IPS-NIHi7 (cell line): ENCODE measurements at regions not wholly inside any gene's neighbourhood (a gene's known extent, or its start where the extent isn't known, plus 50 kb on each side); places are given as distances from the start of the nearest gene placed in this dataset.
"Not testable (repeated sequence)": the region's sequence is repeated elsewhere in the genome, so short reads cannot be mapped to it uniquely, and the experiment has no call there.

Experiments
- DNase-seq: peaks from one replicate; pipeline ENCODE4 v3.0.0; 2012; ENCODE audit warnings: mixed read lengths; ENCODE audit errors: extremely low spot score

DNA sequence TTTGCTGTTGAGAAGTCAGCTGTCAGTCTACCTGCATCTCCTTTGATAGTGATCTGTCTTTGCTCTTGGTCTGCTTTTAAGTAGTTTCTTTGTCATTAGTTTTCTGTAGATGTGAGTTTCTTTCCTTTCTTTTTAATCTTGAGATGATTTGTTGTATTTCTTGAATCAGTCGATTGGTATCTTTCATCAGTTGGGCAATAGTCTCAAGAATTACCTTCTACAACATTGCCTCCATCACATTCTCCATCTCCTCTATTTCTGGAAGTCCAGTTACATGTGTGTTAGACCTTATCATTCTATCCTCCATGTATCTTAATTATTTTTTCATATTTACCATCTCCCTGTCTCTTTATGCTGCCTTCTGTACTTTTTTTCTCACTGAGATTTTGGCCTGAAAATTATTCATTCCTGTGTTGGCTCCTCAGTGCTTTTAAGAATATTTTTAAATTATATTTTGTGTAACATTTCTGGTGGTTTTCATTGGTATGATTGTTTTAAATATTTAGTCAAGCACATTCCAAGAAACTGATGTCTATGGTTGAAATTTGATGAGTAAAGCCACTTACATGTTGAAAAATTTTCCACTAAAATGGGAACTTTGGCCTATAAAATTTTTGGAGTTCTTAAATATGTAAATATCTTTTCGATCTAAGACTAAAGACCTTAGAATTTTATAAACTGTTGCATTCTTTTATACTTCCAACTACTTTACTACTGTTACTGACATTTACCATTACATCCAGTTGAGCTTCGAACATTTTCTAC lies 239.5 kb upstream of the MGAT5 start:
- DNase-seq = no peak

DNA sequence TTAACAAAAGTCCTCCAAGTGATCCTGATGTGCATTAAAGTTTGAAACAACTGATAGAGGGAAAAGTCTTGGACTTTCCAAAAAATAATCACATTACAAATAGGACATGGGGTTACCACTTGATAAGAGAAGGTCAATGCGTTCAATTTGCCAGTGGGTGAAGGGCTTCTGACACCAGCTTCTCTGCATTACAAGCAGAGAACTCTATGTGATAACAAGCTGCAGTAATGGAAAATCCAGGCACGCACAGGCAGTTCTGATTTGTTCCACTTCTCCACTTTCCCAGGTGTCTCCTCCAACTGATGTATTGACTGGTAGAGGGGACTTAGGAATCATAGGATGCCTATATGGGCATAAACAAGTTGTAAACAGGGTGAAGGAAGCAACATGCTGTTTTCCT lies 234.0 kb upstream of the MGAT5 start:
- DNase-seq = no peak

DNA sequence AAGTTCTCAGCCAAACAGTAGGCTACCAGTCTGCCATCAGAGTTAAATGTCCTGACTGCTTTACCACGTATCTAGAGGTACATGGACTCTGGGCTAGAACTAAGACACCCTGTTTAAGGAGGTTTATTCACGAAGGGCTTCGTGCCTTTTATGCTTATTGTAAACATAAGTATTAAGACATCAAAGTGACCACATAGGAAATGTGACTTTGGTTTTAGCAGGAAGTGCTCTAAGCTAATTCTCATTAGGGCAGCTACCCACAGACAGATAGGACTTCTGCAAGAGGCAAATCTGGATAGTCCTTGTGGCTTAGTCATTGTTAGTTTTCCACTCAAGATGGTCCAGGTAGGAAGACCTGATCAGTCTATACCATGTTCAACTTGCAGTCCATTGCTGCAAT lies 233.3 kb upstream of the MGAT5 start:
- DNase-seq = no peak

DNA sequence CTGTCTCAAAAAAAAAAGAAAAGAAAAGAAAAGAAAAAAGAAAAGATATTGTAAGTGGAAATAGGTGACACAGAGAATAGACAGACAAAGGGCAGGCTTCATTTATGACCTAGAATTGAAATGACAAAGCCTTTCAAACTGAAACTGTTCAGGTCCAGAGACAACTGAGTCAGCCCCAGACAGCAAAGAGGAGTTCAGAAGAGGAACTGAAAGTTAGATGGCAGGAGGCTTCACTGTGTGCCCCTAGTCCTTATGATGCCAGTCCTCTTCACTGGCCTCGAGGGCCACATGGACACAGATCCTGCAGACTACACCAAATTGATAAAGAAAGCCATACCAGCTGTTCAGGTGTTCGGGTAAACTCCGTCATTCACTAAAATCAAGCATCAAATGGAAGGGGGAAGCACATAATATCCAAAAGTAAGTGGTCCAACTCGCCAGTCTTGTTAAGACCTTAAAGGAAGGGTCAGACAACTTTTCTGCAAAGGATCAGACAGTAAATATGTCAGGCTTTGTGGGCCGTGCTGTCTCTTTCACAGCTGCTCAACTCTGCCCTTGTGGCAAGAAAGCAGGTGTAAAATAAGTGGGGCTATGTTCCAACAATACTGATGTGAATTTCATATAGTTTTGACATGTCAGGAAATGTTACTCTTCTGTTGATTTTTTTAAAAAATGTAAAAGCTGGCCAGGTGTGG lies 231.9 kb upstream of the MGAT5 start:
- no peak for DNase-seq

DNA sequence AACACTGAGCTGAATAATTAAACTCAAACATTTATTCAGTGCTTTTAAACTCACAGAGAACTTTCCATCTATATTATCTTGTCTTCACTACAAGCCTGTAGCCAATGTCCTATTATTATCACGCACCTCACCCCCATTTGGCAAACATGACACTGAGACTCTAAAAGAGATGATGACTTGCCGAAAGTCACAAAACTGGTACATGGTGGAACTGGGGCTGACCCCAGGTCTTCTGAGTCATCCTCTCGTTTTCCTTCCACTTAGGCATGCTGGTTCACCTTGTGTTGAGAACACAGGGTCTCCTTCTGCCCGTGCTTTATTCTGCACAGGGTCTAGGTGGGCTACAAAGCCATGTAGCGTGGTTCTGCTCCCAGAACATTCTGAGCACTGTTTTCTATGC lies 230.0 kb upstream of the MGAT5 start:
- DNase-seq = no peak

GRCh38 chr2:134027980-134028379 lies 225.9 kb upstream of the MGAT5 start:
- DNase-seq = peak; percentile 42

- no peak for DNase-seq
These were observed 224.5 kb upstream of the MGAT5 start for GRCh38 chr2:134029418-134029817.

GRCh38 chr2:134031539-134031938 lies 222.3 kb upstream of the MGAT5 start:
- no peak for DNase-seq

DNA sequence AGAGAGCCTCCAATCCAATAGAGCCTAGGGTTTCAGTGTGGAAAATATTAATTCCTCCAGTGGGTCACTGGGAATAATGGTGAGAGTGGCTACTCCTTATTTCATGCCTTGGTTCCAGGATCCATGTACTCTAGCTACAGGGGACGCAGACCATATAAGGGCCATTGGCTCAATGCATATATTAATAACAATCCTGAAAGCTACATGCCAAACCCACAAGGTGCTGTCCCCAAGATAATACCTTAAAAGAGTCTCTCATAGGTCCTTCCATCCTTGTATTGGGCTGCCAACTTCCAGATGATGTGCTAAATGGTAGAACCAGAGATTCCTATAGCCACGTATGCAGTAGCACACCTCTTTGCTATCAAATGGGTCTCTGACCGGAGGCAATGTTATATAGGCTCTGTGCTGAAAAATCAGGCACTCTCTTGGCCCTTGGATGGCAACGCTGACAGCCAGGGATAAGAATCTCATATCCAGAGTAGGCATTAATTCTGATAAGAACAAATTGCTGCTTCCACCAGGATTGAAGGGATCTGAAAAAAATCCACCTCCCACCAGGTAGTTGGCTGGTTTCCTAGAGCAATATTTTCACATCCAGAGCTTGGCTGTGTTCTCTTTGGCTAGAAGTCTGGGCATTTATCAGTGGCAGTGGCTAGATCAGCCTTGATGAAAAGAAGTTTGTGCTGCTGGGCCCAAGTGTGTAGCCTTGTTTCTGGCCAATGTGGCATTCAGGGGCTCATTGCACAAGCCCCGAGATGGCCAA lies 218.1 kb upstream of the MGAT5 start:
- DNase-seq = no peak

DNA sequence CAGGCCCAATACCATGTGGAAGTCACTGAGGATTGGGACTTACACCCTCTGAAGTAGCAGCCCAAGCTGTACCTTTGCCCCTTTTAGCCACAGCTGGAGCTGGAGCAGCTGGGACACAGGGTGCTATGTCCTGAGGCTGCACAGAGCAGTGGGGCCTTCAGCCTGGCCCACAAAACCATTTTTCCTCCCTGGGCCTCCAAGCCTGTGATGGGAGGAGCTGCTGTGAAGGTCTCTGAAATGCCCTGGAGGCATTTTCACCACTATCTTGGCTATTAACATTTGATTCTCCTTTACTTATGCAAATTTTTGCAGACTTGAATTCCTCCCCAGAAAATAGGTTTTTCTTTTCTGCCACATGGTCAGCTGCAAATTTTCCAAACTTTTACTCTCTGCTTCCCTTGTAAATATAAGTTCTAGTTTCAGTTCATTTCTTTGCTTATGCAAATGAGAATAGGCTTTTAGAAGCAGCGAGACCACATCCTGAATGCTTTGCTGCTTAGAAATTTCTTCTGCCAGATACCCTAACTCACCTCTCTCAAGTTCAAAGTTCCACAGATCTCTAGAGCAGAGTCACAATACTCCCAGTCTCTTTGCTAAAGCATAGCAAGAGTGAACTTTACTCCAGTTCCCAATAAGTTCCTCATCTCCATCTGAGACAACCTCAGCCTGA lies 213.8 kb upstream of the MGAT5 start:
- no peak for DNase-seq

GRCh38 chr2:134040626-134041172 lies 213.2 kb upstream of the MGAT5 start:
- DNase-seq = not testable (repeated sequence)

DNA sequence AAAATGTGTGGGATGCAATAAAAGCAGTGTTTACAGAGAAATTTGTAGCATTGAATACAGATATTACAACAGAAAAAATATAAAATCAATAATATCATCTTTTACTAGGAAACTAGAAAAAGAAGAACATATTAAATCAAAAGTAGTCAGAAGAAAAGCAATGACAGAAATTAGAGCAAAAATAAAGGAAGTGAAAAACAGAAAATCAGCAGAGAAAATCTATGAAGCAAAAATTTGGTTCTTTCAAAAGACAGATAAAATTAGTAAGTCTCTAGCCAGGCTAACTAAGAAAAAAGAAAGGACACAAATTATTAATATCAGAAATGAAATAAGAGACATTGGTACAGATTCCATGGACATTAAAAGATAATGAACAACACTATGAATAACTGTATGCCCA lies 212.0 kb upstream of the MGAT5 start:
- no peak for DNase-seq

DNA sequence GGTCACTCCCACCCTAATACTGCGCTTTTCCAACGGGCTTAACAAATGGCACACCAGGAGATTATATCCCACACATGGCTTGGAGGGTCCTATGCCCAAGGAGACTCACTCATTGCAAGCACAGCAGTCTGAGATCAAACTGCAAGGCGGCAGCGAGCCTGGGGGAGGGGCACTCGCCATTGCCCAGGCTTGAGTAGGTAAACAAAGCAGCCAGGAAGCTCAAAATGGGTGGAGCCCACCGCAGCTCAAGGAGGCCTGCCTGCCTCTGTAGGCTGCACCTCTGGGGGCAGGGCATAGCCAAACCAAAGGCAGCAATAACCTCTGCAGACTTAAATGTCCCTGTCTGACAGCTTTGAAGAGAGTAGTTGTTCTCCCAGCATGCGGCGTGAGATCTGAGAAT lies 210.8 kb upstream of the MGAT5 start:
- not testable (repeated sequence) for DNase-seq

- no peak for DNase-seq
These were observed 201.7 kb upstream of the MGAT5 start for GRCh38 chr2:134052173-134052572.

GRCh38 chr2:134056173-134056572 lies 197.7 kb upstream of the MGAT5 start:
- DNase-seq = no peak

GRCh38 chr2:134061066-134061465 lies 192.8 kb upstream of the MGAT5 start:
- not testable (repeated sequence) for DNase-seq

DNA sequence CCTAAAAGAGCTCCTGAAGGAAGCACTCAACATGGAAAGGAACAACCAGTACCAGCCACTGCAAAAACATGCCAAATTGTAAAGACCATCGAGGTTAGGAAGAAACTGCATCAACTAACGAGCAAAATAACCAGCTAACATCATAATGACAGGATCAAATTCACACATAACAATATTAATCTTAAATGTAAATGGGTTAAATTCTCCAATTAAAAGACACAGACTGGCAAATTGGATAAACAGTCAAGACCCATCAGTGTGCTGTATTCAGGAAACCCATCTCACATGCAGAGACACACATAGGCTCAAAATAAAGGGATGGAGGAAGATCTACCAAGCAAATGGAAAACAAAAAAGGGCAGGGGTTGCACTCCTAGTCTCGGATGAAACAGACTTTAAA lies 191.6 kb upstream of the MGAT5 start:
- DNase-seq = not testable (repeated sequence)

DNA sequence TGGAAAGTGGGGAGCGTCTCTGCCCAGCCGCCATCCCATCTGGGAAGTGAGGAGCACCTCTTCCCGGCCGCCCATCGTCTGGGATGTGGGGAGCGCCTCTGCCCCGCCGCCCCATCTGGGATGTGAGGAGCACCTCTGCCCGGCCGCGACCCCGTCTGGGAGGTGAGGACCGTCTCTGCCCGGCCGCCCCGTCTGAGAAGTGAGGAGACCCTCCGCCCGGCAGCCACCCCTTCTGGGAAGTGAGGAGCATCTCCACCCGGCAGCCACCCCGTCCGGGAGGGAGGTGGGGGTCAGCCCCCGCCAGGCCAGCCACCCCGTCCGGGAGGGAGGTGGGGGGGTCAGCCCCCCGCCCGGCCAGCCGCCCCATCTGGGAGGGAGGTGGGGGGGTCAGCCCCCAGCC lies 190.0 kb upstream of the MGAT5 start:
- not testable (repeated sequence) for DNase-seq

GRCh38 chr2:134070281-134070741 lies 183.6 kb upstream of the MGAT5 start:
- DNase-seq = no peak

- DNase-seq = no peak
These were observed 181.5 kb upstream of the MGAT5 start for GRCh38 chr2:134072341-134072740.

GRCh38 chr2:134073023-134073422 lies 180.8 kb upstream of the MGAT5 start:
- DNase-seq = no peak

DNA sequence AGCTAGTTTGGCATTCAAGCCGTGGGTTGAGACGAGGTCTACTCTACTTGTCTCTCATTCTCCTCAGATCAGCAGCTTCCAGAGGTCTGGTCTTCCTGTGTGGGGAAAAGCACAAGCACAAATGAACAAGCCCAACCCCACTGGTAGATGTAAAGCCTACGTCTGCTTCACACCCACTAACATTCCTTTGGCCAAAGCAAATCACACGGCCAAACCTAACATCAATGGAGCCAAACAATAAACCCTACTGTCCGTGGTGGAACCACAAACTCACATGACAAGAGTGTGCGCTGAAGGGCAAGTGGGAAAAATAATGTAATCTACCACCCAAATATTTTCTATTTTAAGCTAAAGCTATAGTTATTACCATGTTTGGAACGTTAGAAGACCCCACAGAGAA lies 179.3 kb upstream of the MGAT5 start:
- DNase-seq = no peak
